A673 (cell line): ENCODE measurements at regions not wholly inside any gene's neighbourhood (a gene's known extent, or its start where the extent isn't known, plus 50 kb on each side); places are given as distances from the start of the nearest gene placed in this dataset.

ENCODE experiments used
- EZH2 ChIP-seq: fragments of 200-600 bp; sonication (generic); IDR thresholded peaks from 2 replicates; pipeline ENCODE4 v1.6.1; 2017; ENCODE audit warnings: borderline replicate concordance, low read depth, mild to moderate bottlenecking, mixed read lengths, antibody characterized with exemption, low read length; ENCODE audit not compliant: poor library complexity, severe bottlenecking
- TF ChIP-seq, protein P1 (sequence below): fragments of 300-800, 200-600 bp; sonication (generic); conservative IDR thresholded peaks from 2 replicates; pipeline ENCODE4 v1.5.1; 2017; ENCODE audit warnings: low read depth, mild to moderate bottlenecking, antibody characterized with exemption, low read length, moderate library complexity, mixed read lengths

DNA sequence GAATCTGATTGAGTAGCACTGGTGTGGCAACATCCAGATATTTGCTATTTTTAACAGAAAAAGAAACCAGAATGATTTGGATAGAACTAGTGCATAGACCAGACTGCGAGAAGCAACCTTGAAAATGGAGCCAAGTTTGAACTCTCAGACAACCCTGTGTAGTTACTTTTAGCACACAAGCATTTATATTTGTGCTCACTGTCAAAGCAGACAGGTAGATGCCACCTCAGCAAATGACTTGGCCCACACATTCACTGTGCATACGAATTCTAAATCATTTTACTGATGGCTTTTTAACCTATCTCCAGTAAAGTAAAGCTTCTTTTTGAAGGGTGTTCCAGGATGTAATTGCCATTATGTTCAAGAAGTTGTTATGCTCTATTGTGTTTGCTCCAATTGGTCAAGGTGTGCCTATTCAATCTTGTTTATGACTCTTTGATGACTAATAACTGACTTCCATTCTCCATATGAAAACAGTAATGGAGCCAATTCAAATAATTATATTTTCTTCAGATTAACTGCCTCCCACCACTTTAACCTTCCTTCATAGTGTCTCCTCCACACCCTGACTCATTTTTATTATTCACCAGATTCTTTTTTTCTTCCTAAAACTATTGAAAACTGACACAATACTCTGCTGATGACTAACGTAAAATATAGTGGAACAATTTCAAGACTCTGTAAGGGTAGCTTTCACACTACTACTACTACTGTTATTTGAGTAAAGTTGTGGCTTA, 138.5 kb downstream of the CCER1 start:
- TF ChIP-seq, protein P1, sequence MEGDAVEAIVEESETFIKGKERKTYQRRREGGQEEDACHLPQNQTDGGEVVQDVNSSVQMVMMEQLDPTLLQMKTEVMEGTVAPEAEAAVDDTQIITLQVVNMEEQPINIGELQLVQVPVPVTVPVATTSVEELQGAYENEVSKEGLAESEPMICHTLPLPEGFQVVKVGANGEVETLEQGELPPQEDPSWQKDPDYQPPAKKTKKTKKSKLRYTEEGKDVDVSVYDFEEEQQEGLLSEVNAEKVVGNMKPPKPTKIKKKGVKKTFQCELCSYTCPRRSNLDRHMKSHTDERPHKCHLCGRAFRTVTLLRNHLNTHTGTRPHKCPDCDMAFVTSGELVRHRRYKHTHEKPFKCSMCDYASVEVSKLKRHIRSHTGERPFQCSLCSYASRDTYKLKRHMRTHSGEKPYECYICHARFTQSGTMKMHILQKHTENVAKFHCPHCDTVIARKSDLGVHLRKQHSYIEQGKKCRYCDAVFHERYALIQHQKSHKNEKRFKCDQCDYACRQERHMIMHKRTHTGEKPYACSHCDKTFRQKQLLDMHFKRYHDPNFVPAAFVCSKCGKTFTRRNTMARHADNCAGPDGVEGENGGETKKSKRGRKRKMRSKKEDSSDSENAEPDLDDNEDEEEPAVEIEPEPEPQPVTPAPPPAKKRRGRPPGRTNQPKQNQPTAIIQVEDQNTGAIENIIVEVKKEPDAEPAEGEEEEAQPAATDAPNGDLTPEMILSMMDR: no peak
- no peak for TF ChIP-seq EZH2
